ENCODE measurements at regions not wholly inside any gene's neighbourhood (a gene's known extent, or its start where the extent isn't known, plus 50 kb on each side); places are given as distances from the start of the nearest gene placed in this dataset.

- H3K4me3 ChIP-seq (ENCODE audit: low read depth, low read length): no peak overlapping the region
- DNase-seq (ENCODE audit: low read depth in 4 of 6, low spot score in 6 of 6): no peak
- no peaks in the 10 kb centered on the region for H3K36me3 ChIP-seq (ENCODE audit: control insufficient read depth, insufficient read depth, low read length)
- H3K4me1 ChIP-seq (ENCODE audit: control insufficient read depth, insufficient read depth, low read length): no peaks in the 10 kb centered on the region
- 25% methylated on average over 2 of the region's 7 CpGs for WGBS (ENCODE audit: insufficient coverage)
- no peaks in the 10 kb centered on the region for H3K27me3 ChIP-seq (ENCODE audit: control insufficient read depth, insufficient read depth, low read length)
- no peaks in the 10 kb centered on the region for H3K9me3 ChIP-seq (ENCODE audit: control insufficient read depth, insufficient read depth, low read length)
- H3K27ac ChIP-seq (ENCODE audit: low read depth, low read length): no peak overlapping the region
Observed at GRCh38 chr12:66767536-66767935, 88.7 kb upstream of the GRIP1 start.

DNA sequence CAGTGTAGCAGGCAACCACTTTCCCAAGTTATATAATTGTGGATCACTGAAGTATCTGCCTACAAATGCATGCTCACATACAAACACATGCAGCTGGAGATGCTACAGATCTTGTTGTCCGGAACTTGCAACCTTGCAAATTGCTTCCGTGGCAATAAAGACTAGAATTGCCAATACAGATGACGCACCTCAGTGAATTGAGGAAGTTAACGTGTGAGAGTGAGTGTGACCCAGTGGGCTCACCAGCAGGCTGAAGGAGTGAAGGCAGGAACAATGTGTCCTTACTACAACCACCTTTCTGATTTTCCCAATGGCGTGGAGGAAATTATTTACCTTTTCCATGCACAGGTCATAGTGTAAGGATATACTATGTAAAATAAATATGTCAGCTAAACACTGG is 89.4 kb upstream of the GRIP1 start:
- 84% methylated on average over 4 of the region's 5 CpGs for WGBS (ENCODE audit: insufficient coverage)
- no peak overlapping the region for H3K27ac ChIP-seq (ENCODE audit: low read depth, low read length)

GRCh38 chr12:66774929-66775328 is 96.1 kb upstream of the GRIP1 start:
- DNase-seq (ENCODE audit: low read depth in 4 of 6, low spot score in 6 of 6): peak in 1 of 6 donors; percentile 61
- Histone ChIP-seq H3K9me3 (ENCODE audit: control insufficient read depth, insufficient read depth, low read length) (no peaks in the 10 kb centered on the region), H3K27ac (ENCODE audit: low read depth, low read length) (no peak overlapping the region), H3K36me3 (ENCODE audit: control insufficient read depth, insufficient read depth, low read length) (no peaks in the 10 kb centered on the region), H3K27me3 (ENCODE audit: control insufficient read depth, insufficient read depth, low read length) (no peaks in the 10 kb centered on the region), H3K4me1 (ENCODE audit: control insufficient read depth, insufficient read depth, low read length) (peaks cover 3% of the 10 kb centered on the region), H3K4me3 (ENCODE audit: low read depth, low read length) (no peak overlapping the region)

More for the DNA sequence above, 89.4 kb upstream of the GRIP1 start:
- Histone ChIP-seq H3K4me1 (ENCODE audit: control insufficient read depth, insufficient read depth, low read length) (no peaks in the 10 kb centered on the region), H3K27me3 (ENCODE audit: control insufficient read depth, insufficient read depth, low read length) (no peaks in the 10 kb centered on the region), H3K4me3 (ENCODE audit: low read depth, low read length) (no peak overlapping the region), H3K9me3 (ENCODE audit: control insufficient read depth, insufficient read depth, low read length) (no peaks in the 10 kb centered on the region), H3K36me3 (ENCODE audit: control insufficient read depth, insufficient read depth, low read length) (no peaks in the 10 kb centered on the region)
- no peak for DNase-seq (ENCODE audit: low read depth in 4 of 6, low spot score in 6 of 6)

DNA sequence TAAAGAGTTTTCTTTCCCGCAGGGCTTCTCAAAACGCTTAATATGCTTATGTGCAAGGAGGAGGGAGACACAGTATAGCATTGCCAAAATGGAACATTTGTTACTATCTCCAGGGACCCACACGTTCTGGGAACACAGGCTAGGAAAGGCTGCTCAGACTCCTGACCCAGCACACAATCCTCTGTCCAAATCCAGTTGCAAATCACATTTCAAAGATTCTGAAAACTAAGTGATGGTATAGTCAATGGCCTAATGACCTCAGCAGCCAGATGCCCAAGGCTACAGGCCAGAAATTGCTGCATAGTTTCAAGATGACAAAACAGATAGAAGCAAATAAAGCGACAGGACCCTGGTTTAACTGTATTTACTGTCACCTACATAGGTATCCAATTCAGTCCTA is 97.0 kb upstream of the GRIP1 start:
- no peak overlapping the region for H3K4me3 ChIP-seq (ENCODE audit: low read depth, low read length)
- no peak overlapping the region for H3K27ac ChIP-seq (ENCODE audit: low read depth, low read length)
- peaks cover 3% of the 10 kb centered on the region for H3K4me1 ChIP-seq (ENCODE audit: control insufficient read depth, insufficient read depth, low read length)
- no peaks in the 10 kb centered on the region for H3K36me3 ChIP-seq (ENCODE audit: control insufficient read depth, insufficient read depth, low read length)
- peak in 2 of 6 donors; percentile 24 to 77 for DNase-seq (ENCODE audit: low read depth in 4 of 6, low spot score in 6 of 6)
- 47% methylated on average over 2 of the region's 4 CpGs for WGBS (ENCODE audit: insufficient coverage)
- no peaks in the 10 kb centered on the region for H3K27me3 ChIP-seq (ENCODE audit: control insufficient read depth, insufficient read depth, low read length)
- H3K9me3 ChIP-seq (ENCODE audit: control insufficient read depth, insufficient read depth, low read length): no peaks in the 10 kb centered on the region

- DNase-seq (ENCODE audit: low read depth in 4 of 6, low spot score in 6 of 6): no peak
- Histone ChIP-seq H3K9me3 (ENCODE audit: control insufficient read depth, insufficient read depth, low read length) (no peaks in the 10 kb centered on the region), H3K4me1 (ENCODE audit: control insufficient read depth, insufficient read depth, low read length) (peaks cover 3% of the 10 kb centered on the region), H3K4me3 (ENCODE audit: low read depth, low read length) (no peak overlapping the region), H3K27me3 (ENCODE audit: control insufficient read depth, insufficient read depth, low read length) (no peaks in the 10 kb centered on the region), H3K36me3 (ENCODE audit: control insufficient read depth, insufficient read depth, low read length) (no peaks in the 10 kb centered on the region), H3K27ac (ENCODE audit: low read depth, low read length) (no peak overlapping the region)
- 69% methylated on average over 1 of the region's 2 CpGs for WGBS (ENCODE audit: insufficient coverage)
Observed at GRCh38 chr12:66776974-66777373, 98.1 kb upstream of the GRIP1 start.

DNA sequence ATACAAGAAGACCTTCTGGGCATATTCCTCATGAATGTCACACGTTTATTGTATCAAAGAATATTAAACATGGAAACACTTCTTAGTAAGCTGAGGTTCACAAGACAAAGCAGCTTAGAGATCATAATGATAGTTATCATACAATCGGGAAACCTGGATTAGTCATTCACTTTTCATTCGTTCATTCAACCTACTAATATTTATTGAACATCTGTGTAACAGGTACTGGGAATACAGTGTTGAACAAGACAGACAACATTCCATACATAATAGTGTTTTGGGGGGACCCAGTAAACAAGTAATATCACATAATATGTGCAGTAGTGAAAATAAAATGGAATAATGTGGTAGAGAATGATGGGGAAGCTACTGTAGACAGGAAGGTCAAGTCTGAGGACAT is 100.6 kb upstream of the GRIP1 start:
- no peak for DNase-seq (ENCODE audit: low read depth in 4 of 6, low spot score in 6 of 6)
- H3K4me3 ChIP-seq (ENCODE audit: low read depth, low read length): no peak overlapping the region
- H3K36me3 ChIP-seq (ENCODE audit: control insufficient read depth, insufficient read depth, low read length): no peaks in the 10 kb centered on the region
- WGBS (ENCODE audit: insufficient coverage): no CpG with 5 or more reads among the region's 3 CpGs
- peaks cover 3% of the 10 kb centered on the region for H3K4me1 ChIP-seq (ENCODE audit: control insufficient read depth, insufficient read depth, low read length)
- H3K27ac ChIP-seq (ENCODE audit: low read depth, low read length): no peak overlapping the region
- no peaks in the 10 kb centered on the region for H3K27me3 ChIP-seq (ENCODE audit: control insufficient read depth, insufficient read depth, low read length)
- H3K9me3 ChIP-seq (ENCODE audit: control insufficient read depth, insufficient read depth, low read length): no peaks in the 10 kb centered on the region

- H3K27ac ChIP-seq (ENCODE audit: low read depth, low read length): no peak overlapping the region
- no CpG with 5 or more reads among the region's 4 CpGs for WGBS (ENCODE audit: insufficient coverage)
Observed at GRCh38 chr12:66786531-66787308, 107.8 kb upstream of the GRIP1 start.

GRCh38 chr12:66799551-66799950 is 120.7 kb upstream of the GRIP1 start:
- WGBS (ENCODE audit: insufficient coverage): no CpG with 5 or more reads among the region's 2 CpGs
- Histone ChIP-seq H3K27me3 (ENCODE audit: control insufficient read depth, insufficient read depth, low read length) (no peaks in the 10 kb centered on the region), H3K27ac (ENCODE audit: low read depth, low read length) (no peak overlapping the region), H3K36me3 (ENCODE audit: control insufficient read depth, insufficient read depth, low read length) (no peaks in the 10 kb centered on the region), H3K4me3 (ENCODE audit: low read depth, low read length) (no peak overlapping the region), H3K9me3 (ENCODE audit: control insufficient read depth, insufficient read depth, low read length) (no peaks in the 10 kb centered on the region), H3K4me1 (ENCODE audit: control insufficient read depth, insufficient read depth, low read length) (peaks cover 3% of the 10 kb centered on the region)
- DNase-seq (ENCODE audit: low read depth in 4 of 6, low spot score in 6 of 6): peak in 1 of 6 donors; percentile 23

More at GRCh38 chr12:66786531-66787308, 107.8 kb upstream of the GRIP1 start:
- H3K4me1 ChIP-seq (ENCODE audit: control insufficient read depth, insufficient read depth, low read length): no peaks in the 10 kb centered on the region
- H3K9me3 ChIP-seq (ENCODE audit: control insufficient read depth, insufficient read depth, low read length): no peaks in the 10 kb centered on the region
- DNase-seq (ENCODE audit: low read depth in 4 of 6, low spot score in 6 of 6): no peak
- H3K27me3 ChIP-seq (ENCODE audit: control insufficient read depth, insufficient read depth, low read length): no peaks in the 10 kb centered on the region
- no peak overlapping the region for H3K4me3 ChIP-seq (ENCODE audit: low read depth, low read length)
- H3K36me3 ChIP-seq (ENCODE audit: control insufficient read depth, insufficient read depth, low read length): no peaks in the 10 kb centered on the region

GRCh38 chr12:66800046-66800445 is 121.2 kb upstream of the GRIP1 start:
- Histone ChIP-seq H3K9me3 (ENCODE audit: control insufficient read depth, insufficient read depth, low read length) (no peaks in the 10 kb centered on the region), H3K4me1 (ENCODE audit: control insufficient read depth, insufficient read depth, low read length) (peaks cover 3% of the 10 kb centered on the region), H3K4me3 (ENCODE audit: low read depth, low read length) (no peak overlapping the region), H3K36me3 (ENCODE audit: control insufficient read depth, insufficient read depth, low read length) (no peaks in the 10 kb centered on the region), H3K27ac (ENCODE audit: low read depth, low read length) (no peak overlapping the region), H3K27me3 (ENCODE audit: control insufficient read depth, insufficient read depth, low read length) (no peaks in the 10 kb centered on the region)
- no peak for DNase-seq (ENCODE audit: low read depth in 4 of 6, low spot score in 6 of 6)
- WGBS (ENCODE audit: insufficient coverage): no CpG with 5 or more reads among the region's 1 CpG

GRCh38 chr12:66803930-66804329 is 125.1 kb upstream of the GRIP1 start:
- H3K27me3 ChIP-seq (ENCODE audit: control insufficient read depth, insufficient read depth, low read length): no peaks in the 10 kb centered on the region
- 15% methylated on average over 14 of the region's 14 CpGs for WGBS (ENCODE audit: insufficient coverage)
- peak; percentile 9 to 81 (median 22) for DNase-seq (ENCODE audit: low read depth in 4 of 6, low spot score in 6 of 6)
- peak overlapping the region; percentile 14 for H3K4me3 ChIP-seq (ENCODE audit: low read depth, low read length)
- no peaks in the 10 kb centered on the region for H3K36me3 ChIP-seq (ENCODE audit: control insufficient read depth, insufficient read depth, low read length)
- peaks cover 3% of the 10 kb centered on the region for H3K4me1 ChIP-seq (ENCODE audit: control insufficient read depth, insufficient read depth, low read length)
- no peak overlapping the region for H3K27ac ChIP-seq (ENCODE audit: low read depth, low read length)
- no peaks in the 10 kb centered on the region for H3K9me3 ChIP-seq (ENCODE audit: control insufficient read depth, insufficient read depth, low read length)

All from spinal cord (tissue), 9 donors.